SK-N-MC (cell line): ENCODE measurements at regions not wholly inside any gene's neighbourhood (a gene's known extent, or its start where the extent isn't known, plus 50 kb on each side); places are given as distances from the start of the nearest gene placed in this dataset.
"Not testable (repeated sequence)": the region's sequence is repeated elsewhere in the genome, so short reads cannot be mapped to it uniquely, and the experiment has no call there.

Experiments used
- DNase-seq: peaks from one replicate; pipeline ENCODE4 v3.0.0-alpha.2; 2011; ENCODE audit warnings: low read depth, low spot score
- H3K27ac ChIP-seq: fragments of 200-600 bp; sonication (generic); 2 replicates; pipeline ENCODE4 v1.5.1; 2016; ENCODE audit warnings: mixed run types
- H3K36me3 ChIP-seq: fragments of 200-600 bp; sonication (generic); 2 replicates; pipeline ENCODE4 v1.6.1; 2017; ENCODE audit warnings: antibody characterized with exemption, low read length, mixed read lengths; ENCODE audit not compliant: insufficient read depth
- H3K4me3 ChIP-seq: fragments of 200-600 bp; sonication (generic); 2 replicates; pipeline ENCODE4 v1.5.1; 2016
- H3K9ac ChIP-seq: fragments of 200-600 bp; sonication (generic); 2 replicates; pipeline ENCODE4 v1.8.0; 2017; ENCODE audit warnings: mixed run types, mixed read lengths; ENCODE audit not compliant: insufficient read length
- H3K9me3 ChIP-seq: fragments of 200-600 bp; sonication (generic); 2 replicates; pipeline ENCODE4 v1.6.1; 2017; ENCODE audit warnings: low read depth, mild to moderate bottlenecking, antibody characterized with exemption, low read length, moderate library complexity, mixed read lengths
- EZH2 ChIP-seq: fragments of 200-600 bp; sonication (generic); IDR thresholded peaks from one replicate; pipeline ENCODE4 v1.6.1; 2017; ENCODE audit warnings: antibody characterized with exemption
- FOXP2 ChIP-seq: optimal IDR thresholded peaks from 2 replicates; pipeline ENCODE3; 2011; ENCODE audit warnings: mild to moderate bottlenecking, moderate library complexity; ENCODE audit not compliant: insufficient read depth; ENCODE audit errors: extremely low read length, control extremely low read depth
- POLR2AphosphoS5 ChIP-seq: IDR thresholded peaks from 2 replicates; pipeline ENCODE4 v1.6.1; 2012; ENCODE audit warnings: mild to moderate bottlenecking, low read depth, low read length, borderline replicate concordance

DNA sequence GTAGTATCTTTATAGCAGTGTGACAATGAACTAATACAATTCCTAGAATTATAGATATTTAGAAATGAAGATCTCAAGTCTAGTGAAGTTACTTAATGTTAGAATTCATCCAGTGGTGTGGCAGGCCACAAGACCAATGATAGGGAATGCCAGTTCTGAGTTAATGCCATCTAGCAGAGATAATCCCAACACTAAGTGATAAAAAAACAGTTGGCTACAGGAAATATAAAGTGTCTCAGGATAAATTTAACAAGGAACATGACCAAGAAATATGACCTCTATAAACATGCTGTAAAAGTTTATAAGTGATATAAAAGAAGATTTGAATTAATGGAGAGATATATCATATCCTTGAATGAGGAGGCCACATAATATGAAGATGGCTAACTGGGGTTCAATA lies 1790.5 kb upstream of the ADGRL3 start:
- TF ChIP-seq FOXP2, result no peak
- TF ChIP-seq POLR2AphosphoS5, result no peak
- no peak for TF ChIP-seq EZH2
- DNase-seq, result no peak
- Histone ChIP-seq H3K27ac (no peak overlapping the region), H3K36me3 (no peaks in the 10 kb centered on the region), H3K4me3 (no peak overlapping the region), H3K9ac (no peak overlapping the region), H3K9me3 (no peaks in the 10 kb centered on the region)

DNA sequence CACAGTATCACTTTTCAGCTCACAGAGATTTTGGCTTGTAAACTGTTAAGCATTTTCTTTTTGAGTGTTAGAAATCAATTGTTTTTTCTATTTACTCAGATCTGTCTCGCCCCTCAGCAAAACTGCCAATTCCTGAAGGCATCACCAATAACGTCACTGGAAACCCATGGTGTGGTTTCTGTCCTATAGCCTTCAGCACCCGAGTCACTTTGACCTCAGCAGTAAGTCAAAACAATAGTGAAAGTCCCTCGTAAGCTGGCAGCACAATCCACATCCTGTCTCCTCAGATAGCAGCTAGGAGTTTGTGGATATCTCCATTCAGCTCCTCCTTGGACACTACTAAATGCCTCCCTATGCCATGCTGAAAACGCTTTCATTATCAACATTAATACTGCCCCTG lies 1787.4 kb upstream of the ADGRL3 start:
- DNase-seq, result no peak
- TF ChIP-seq EZH2 (no peak), FOXP2 (no peak), POLR2AphosphoS5 (no peak)
- no peak overlapping the region for H3K4me3 ChIP-seq
- no peaks in the 10 kb centered on the region for H3K36me3 ChIP-seq
- H3K9me3 ChIP-seq, result no peaks in the 10 kb centered on the region
- no peak overlapping the region for H3K27ac ChIP-seq
- no peak overlapping the region for H3K9ac ChIP-seq

DNA sequence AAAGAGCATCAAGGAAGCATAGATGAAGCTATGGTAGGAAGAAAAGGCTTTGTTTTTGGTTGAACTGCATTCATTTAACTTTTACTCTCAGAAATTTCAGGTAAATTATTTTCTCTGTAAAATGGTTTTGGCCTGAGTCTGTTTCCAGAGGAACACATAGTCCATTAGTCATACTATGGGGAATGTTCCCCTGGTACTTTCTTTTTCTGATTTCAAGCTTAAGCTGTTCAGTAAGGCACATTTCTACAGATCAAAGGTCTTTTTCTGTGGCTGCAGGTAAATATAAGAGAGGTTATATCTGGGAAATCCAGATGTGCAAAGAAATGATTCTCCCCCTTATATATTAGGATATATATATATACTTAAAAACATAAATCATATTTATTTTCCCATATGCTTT lies 1744.4 kb upstream of the ADGRL3 start:
- Histone ChIP-seq H3K9ac (no peak overlapping the region), H3K4me3 (no peak overlapping the region), H3K27ac (no peak overlapping the region), H3K9me3 (no peaks in the 10 kb centered on the region), H3K36me3 (no peaks in the 10 kb centered on the region)
- TF ChIP-seq POLR2AphosphoS5, result no peak
- TF ChIP-seq FOXP2, result no peak
- TF ChIP-seq EZH2, result no peak
- DNase-seq, result no peak

DNA sequence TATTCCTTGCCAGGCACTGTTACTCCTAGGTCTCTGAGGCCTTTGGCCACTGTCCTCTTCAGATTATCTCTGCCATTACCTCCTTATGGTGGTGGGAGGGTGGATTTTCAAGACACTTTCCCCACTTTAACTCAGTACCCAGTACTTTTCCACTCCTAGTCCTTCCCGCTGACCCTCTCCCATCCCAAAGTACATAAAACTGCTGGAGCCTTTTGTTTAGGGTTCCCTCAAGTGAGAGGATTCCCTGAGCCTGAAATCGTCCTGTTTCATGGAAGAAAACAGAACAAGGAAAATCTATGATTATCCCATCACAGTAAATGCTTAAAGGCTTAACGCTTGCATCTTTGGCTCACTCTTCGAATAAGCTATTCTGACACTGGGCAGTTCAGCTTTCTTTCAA lies 1742.5 kb upstream of the ADGRL3 start:
- Histone ChIP-seq H3K9ac (no peak overlapping the region), H3K36me3 (no peaks in the 10 kb centered on the region), H3K4me3 (no peak overlapping the region), H3K9me3 (no peaks in the 10 kb centered on the region), H3K27ac (no peak overlapping the region)
- TF ChIP-seq EZH2 (no peak), FOXP2 (no peak), POLR2AphosphoS5 (no peak)
- no peak for DNase-seq

DNA sequence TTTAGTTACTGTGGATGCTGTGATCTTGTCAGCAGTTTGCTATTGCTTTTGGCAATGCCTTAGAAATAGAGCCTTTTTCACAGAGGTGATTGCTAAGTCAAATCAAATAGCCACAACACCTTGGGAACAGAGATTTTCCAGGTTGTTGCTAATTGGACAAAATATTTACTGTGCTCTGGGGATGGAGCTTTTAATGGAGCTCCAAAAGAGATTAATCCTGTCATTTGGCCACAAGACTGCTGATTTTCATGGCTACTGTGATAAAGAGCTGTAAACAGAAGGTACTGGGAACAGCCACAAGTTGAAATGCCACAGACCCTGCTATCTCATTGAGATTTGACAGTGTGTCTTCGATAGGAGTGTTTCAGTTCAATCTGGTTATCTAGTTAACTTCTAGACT lies 1715.2 kb upstream of the ADGRL3 start:
- no peak for DNase-seq
- TF ChIP-seq FOXP2 (no peak), POLR2AphosphoS5 (no peak), EZH2 (no peak)
- H3K27ac ChIP-seq, result no peak overlapping the region

DNA sequence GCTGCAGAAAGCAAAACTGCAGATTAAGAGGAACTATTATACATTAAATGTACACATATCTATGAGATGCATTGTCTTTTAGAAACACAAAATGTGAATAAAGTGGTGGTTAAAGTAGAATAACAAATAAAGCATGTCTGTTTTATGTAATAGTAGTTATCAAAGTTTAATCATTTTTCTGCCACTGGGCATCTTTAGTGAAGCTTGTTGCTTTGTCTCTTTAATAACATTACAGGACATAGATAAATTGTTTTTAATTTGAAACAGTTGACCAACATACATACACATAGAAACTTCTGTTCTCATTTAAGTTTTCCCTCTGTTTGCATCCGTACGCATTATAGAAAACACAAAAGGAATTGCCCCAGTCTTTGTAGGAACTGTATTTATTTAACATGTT lies 1700.0 kb upstream of the ADGRL3 start:
- TF ChIP-seq POLR2AphosphoS5, result no peak
- TF ChIP-seq EZH2, result no peak
- TF ChIP-seq FOXP2, result no peak
- Histone ChIP-seq H3K4me3 (no peak overlapping the region), H3K27ac (no peak overlapping the region)

More for the DNA sequence above, 1715.2 kb upstream of the ADGRL3 start:
- Histone ChIP-seq H3K9ac (no peak overlapping the region), H3K4me3 (no peak overlapping the region), H3K9me3 (no peaks in the 10 kb centered on the region), H3K36me3 (no peaks in the 10 kb centered on the region)

DNA sequence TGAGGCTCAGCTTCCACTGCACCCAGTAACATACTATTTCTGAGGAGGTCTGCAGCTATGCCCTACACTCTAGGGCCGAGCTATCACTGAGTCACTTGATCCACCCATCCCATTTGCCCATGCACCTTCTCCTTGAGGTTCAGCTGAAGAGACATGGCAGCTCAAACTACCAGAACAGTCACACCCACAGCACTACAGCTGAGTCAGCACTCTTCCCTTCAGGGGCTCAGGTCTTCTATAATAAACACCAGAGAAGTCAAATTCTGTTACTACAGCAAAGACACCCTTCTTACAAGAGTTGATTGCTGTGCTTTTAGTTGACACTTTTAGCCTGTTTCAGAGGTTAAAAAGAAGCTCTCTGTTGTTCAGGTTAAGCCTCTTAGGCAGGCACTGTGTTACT lies 1696.4 kb upstream of the ADGRL3 start:
- H3K4me3 ChIP-seq, result no peak overlapping the region
- no peak overlapping the region for H3K27ac ChIP-seq
- H3K9me3 ChIP-seq, result no peaks in the 10 kb centered on the region
- DNase-seq, result no peak
- no peaks in the 10 kb centered on the region for H3K36me3 ChIP-seq
- H3K9ac ChIP-seq, result no peak overlapping the region
- TF ChIP-seq POLR2AphosphoS5 (no peak), EZH2 (no peak), FOXP2 (no peak)

More for the DNA sequence above, 1700.0 kb upstream of the ADGRL3 start:
- Histone ChIP-seq H3K9ac (no peak overlapping the region), H3K36me3 (no peaks in the 10 kb centered on the region), H3K9me3 (no peaks in the 10 kb centered on the region)
- DNase-seq, result no peak

DNA sequence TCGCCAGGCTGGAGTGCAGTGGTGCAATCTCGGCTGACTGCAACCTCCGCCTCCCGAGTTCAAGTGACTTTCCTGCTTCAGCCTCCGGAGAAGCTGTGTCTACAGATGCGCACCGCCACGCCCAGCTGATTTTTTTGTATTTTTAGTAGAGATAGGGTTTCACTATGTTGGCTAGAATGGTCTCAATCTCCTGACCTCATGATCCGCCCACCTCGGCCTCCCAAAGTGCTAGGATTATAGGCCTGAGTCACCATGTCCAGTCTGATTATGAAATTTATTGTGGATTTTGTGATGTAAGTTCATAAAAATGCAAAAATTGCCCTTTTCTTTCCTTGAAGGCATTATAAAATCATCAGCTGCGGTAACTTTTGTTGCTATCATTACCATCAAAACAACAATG lies 1688.3 kb upstream of the ADGRL3 start:
- not testable (repeated sequence) for H3K4me3 ChIP-seq, H3K9ac ChIP-seq, H3K27ac ChIP-seq, DNase-seq, H3K9me3 ChIP-seq, H3K36me3 ChIP-seq

DNA sequence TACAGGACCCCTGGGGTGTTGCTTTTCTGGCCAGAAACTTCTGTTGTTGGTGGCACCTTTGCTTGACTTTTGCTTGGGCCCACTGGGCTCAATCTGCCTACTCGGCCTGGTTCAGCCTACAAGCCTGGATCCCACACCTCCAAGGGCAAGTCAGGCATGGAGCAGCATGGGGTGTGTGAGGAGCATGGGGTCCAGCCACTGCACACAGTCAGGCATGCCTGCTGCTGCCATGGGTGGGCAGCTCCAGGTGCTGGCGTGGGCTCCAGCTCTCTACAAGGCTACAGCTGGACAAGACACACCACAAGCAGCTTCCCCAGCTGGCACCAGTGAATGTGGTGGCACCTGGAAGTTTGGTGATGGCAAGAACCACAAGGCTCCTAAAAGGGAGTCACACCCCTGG lies 1683.1 kb upstream of the ADGRL3 start:
- no peak overlapping the region for H3K27ac ChIP-seq
- no peak overlapping the region for H3K9ac ChIP-seq
- DNase-seq, result no peak
- H3K9me3 ChIP-seq, result no peaks in the 10 kb centered on the region
- no peak overlapping the region for H3K4me3 ChIP-seq
- TF ChIP-seq FOXP2 (no peak), POLR2AphosphoS5 (no peak), EZH2 (no peak)
- no peaks in the 10 kb centered on the region for H3K36me3 ChIP-seq
